DMS79 (cell line): ENCODE measurements at regions not wholly inside any gene's neighbourhood (a gene's known extent, or its start where the extent isn't known, plus 50 kb on each side); places are given as distances from the start of the nearest gene placed in this dataset.
"Not testable (repeated sequence)": the region's sequence is repeated elsewhere in the genome, so short reads cannot be mapped to it uniquely, and the experiment has no call there.

Source experiments
- DNase-seq: peaks from one replicate; lab custom pipeline; 2025; lab: John Stamatoyannopoulos, UW

DNA sequence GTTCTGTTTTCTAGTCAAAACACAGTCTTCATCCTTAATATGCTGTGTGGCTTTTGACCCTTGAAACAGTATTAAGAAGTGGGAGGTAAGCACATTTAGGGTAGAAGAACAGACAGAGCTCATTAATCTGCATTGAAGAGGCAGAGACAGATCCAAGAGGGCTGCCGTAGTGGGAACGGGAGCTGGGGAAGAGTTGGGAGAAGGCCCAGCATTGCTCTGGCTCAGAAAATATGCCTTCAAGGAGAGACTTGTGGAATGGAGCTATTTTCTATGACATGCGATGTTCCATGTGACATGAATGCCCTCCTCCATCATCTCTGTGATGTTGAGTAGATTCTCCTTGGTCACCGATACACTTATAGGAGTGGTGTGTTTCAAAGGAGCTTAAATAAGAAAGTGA is 273.3 kb upstream of the BOD1L1 start:
- DNase-seq = no peak

DNA sequence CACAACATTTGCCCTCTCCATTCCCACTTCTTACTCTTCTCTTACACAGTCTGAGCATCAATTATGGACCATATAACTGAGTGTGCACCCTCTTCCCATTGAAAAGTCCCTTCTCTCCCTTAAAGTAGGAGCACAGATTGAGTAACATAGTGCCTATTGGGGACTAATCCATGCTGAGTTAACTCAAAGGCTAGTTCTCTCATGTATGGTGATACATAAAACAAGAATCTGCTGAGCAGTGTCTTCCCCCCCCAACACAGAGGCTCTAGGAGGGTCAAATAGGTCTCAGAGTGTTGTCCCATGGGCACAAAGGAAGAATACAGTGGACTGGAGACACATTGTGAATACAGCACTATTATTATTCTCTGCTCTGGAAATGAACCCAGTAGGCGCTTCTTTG is 274.6 kb upstream of the BOD1L1 start:
- DNase-seq = no peak

GRCh38 chr4:13903061-13903460 is 275.5 kb upstream of the BOD1L1 start:
- no peak for DNase-seq

DNA sequence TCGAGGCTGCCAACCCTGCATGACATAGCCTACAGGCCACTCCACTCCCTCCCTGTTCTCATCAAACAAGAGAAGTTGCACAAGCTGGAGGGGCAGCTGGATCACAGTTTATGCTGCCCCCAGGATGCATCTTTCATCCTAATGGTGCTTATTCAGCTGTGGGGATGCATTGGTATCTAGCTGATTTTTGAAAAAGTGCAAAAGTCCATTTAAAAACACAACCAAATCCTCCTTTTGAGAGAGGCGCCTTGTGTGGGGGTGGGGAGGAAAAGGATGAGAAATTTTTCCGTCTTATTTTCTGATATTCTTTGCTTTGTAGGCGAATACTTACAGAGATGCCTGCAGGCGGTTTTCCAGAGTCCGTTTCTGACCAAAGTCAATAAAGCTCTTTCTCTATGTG is 276.4 kb upstream of the BOD1L1 start:
- no peak for DNase-seq

DNA sequence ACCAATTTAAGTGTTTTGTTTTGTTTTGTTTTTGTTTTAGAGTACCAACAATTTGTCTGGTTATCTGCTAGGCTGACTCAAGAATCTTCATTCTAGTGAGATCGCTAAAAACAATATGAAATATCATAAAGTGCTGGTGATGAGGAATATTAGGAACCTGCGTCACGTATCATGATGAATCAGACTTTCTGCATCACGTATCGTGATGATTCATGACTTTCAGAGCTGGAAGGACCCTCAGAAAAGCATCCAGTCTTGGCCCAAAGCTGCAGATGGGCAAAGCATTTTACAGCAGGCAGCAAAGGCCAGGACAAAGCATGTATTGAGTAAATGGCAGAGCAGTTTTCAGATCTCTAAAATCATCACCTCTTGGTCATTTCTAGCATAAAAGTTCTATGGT is 278.0 kb upstream of the BOD1L1 start:
- no peak for DNase-seq

DNA sequence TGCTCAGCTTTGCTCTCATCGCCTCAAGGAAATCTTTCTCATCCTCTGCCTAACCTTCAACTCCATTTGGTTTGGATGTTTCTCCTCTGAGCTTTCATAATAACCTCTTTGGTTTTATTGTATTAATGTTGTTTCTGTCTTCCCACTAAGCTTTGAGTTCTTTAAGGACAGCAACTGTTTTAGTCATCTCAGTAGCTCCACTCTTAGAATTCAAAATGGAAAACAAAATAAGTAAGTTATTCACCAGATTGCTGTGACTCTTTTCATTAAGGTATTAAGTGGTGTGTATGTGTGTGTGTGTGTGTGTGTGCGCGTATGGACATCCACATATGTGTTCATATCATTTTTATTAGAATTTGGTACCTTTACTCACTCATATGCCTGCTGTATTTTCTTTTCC is 279.2 kb upstream of the BOD1L1 start:
- DNase-seq = no peak

GRCh38 chr4:13907255-13907751 is 279.8 kb upstream of the BOD1L1 start:
- no peak for DNase-seq

GRCh38 chr4:13908455-13908854 is 280.9 kb upstream of the BOD1L1 start:
- DNase-seq = no peak

- no peak for DNase-seq
Measured at GRCh38 chr4:13910556-13910955, 283.0 kb upstream of the BOD1L1 start.

- no peak for DNase-seq
Measured at GRCh38 chr4:13911256-13911655, 283.7 kb upstream of the BOD1L1 start.

GRCh38 chr4:13912436-13912925 is 285.0 kb upstream of the BOD1L1 start:
- no peak for DNase-seq

DNA sequence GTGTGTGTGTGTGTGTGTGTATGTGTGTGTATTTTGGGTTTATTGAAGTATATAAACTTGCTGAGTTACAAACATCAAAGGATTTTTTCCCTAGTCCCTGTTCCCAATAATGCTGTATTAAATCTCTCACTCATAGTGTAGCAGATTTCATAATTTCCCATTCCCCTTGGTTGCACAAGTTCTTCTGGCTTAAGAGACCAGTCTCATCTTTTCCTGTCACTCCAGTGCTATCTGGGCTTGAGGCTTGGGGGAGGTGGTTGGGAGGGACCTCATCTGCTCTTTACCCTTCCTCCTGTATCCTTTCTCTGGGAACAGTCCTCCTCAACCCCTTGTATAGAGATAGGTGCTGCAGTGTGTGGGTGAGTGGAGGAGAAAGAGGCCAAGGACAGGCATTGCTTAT is 285.4 kb upstream of the BOD1L1 start:
- no peak for DNase-seq

DNA sequence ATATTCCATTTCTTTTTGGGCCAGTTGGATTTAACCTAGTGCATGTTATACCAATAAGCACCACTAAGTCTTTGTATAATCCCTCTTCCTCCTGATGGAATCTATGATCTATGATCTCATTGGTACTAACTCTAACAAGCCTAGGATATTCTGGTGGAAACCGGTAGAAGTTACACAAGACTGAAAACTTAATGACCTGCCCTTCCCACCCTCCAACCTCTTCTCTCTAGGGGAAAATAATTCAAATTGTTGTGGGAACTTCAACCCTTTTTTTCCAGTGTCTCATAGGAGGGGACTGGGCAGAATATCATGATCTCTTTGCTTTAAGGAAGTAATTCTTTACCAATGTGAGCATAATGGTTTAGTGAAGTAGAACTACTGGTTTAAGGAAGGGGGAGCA is 289.5 kb upstream of the BOD1L1 start:
- DNase-seq = no peak

DNA sequence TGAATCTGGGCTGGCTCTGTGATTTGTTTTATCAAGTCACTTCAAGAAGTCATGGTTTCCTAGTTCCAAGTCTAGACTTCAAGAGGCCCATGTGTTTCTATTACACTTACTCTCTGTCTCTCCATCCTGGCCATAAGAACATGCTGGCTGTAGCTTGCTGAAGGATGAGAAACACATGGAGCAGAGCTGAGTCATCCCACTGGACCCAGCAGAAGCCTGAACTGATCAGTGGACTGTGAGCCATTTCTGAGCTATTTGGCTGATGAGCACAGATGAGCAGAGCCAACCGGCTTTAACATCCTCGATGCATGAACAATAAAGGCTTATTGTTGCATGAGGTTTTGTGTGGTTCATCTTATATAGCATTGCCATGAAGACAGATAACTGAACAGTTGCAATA is 290.6 kb upstream of the BOD1L1 start:
- DNase-seq = no peak

DNA sequence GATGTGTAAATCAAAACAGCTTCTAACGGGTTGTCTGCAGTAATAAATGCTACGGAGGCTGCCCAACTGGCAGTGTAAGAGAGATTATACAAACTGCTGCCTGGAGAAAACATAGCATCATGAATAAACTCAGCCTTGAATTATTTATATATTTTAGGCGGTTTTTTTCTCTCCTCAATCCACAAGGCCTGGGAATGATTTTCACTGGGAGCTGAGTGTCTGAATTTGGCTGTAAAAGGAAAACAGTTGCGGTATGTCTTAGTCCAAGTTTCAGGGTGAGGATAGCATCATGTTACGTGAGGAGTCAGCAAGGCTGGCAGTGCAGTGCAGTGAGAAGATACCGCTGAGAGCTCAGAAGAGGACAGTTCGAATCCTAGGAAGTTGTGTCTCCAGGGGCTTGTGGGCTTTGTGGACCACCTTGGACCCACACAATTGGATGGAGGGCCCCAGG is 291.5 kb upstream of the BOD1L1 start:
- no peak for DNase-seq

- no peak for DNase-seq
Measured at GRCh38 chr4:13920111-13920875, 292.8 kb upstream of the BOD1L1 start.

GRCh38 chr4:13920901-13921300 is 293.4 kb upstream of the BOD1L1 start:
- no peak for DNase-seq

DNA sequence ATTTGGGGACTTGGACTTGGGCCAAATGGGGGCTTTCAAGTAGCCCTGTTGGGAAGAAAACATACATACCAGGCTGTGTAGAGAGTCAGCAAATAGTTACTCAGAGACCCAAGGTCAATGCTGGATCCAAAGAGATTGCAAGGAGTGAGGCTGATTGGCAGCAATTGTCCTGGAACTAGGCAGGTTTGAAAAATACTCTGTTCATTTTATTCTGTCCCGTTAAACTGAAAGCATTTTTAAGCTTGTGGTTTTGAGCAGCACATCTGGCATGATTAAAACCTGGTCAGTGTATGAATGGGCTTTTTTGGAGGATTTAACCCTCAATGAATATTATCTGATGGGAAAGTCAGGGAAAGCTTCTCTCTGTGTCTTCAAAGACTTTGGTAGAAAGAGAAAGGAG is 294.3 kb upstream of the BOD1L1 start:
- DNase-seq = no peak

DNA sequence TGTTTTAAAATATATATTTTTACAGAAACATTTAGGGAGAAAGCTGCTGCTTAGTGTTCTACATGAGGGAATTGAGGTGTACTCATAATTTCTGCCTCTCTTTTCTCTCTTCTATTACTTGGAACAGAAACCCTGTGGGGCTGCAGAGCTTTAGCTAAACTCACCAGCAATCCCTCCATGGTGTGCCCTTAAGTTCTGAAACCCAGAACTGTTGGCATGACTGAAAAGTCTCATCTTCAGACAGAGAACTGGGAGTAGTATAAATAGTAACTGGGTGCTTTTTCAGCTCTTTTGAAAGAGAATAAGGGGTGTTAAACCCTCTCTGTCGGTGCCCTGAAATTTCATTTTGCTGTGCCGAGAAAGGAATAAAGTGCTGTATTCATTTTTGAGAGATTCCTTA is 294.9 kb upstream of the BOD1L1 start:
- no peak for DNase-seq

GRCh38 chr4:13922873-13923645 is 295.5 kb upstream of the BOD1L1 start:
- no peak for DNase-seq

GRCh38 chr4:13924900-13925299 is 297.4 kb upstream of the BOD1L1 start:
- not testable (repeated sequence) for DNase-seq

- DNase-seq = no peak
Measured at GRCh38 chr4:13928214-13928613, 300.7 kb upstream of the BOD1L1 start.

- no peak for DNase-seq
Measured at GRCh38 chr4:13930155-13930554, 302.6 kb upstream of the BOD1L1 start.
